Right renal cortex interstitium (tissue), 3 donors: ENCODE measurements at regions not wholly inside any gene's neighbourhood (a gene's known extent, or its start where the extent isn't known, plus 50 kb on each side); places are given as distances from the start of the nearest gene placed in this dataset.
"Not testable (repeated sequence)": the region's sequence is repeated elsewhere in the genome, so short reads cannot be mapped to it uniquely, and the experiment has no call there.

Experiments
- DNase-seq, 3 donors: peaks; one replicate each; pipeline ENCODE4 v3.0.0-alpha.2; 2013; ENCODE audit warnings: low read depth in 3 of 3, low spot score in 2 of 3

DNA sequence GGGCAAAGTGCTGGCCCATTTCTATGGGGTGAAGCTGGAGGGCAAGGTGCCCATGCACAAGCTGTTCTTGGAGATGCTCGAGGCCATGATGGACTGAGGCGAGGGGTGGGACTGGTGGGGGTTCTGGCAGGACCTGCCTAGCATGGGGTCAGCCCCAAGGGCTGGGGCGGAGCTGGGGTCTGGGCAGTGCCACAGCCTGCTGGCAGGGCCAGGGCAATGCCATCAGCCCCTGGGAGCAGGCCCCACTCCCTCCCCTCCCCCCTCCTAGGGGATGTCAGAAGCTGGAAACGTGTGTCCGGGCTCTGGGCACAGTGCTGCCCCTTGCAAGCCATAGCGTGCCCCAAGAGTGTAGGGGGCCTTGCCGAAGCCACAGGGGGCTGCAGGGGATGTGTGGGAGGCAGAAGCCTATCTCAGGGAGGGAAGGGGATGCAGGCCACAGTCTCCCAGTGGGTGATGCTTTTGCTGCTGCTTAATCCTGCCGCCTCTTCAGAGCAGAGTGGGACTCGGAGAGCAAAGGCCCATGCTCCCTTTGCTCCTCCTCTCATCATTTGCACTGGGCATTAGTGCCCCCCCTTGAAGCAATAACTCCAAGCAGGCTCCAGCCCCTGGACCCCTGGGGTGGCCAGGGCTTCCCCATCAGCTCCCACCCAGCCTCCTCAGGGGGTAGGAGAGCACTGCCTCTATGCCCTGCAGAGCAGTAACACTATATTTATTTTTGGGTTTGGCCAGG is 85.2 kb downstream of the MRPL57 start:
- not testable (repeated sequence) for DNase-seq

DNA sequence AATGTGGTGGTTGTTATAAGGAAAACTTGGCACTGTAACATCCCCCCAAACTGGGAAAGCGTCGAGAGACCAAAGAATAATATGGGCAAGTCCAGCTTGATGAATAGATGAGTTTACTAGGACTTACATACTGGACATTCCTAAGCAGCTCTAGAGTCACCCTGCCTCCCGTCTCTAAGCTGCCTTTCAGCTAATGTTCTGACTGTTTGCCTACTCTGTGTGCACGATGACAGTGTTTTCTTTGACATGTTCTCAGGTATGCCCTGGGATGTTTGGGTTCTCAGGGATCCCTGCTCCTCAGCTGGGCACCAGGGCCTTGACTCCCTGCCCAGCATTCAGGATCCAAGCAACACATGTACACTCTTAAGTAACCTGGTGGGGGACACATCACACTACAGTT is 87.5 kb downstream of the MRPL57 start:
- DNase-seq, result not testable (repeated sequence)

DNA sequence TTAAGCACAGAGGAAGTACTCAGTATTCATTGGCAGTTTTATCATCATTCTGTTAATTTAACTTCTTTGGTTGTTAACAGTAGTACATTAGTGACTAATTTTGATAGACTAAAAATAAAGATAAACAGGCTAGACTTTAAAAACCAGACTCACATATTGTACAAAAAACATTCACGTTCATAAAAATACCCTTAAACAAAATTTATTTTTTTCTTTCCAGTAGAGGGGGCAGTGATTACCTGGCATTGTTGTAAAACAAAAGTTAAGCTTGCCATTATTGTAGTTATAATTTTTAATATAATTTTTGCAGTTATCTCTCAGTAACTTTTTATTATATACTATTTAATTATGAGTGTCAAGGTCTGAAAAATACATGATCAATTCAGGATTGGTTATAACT is 92.0 kb downstream of the MRPL57 start:
- DNase-seq, result not testable (repeated sequence)

DNA sequence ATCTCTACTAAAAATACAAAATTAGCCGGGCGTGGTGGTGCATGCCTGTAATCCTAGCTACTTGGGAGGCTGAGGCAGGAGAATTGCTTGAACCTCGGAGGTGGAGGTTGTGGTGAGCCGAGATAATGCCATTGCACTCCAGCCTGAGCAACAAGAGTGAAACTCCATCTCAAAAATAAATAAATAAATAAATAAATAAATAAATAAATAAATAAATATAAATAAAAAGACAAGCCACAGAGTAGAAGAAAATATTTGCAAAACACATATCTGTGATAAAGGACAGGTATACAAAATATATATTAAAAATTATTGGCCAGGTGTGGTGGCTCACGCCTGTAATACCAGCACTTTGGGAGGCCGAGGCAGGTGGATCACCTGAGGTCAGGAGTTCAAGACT is 96.0 kb downstream of the MRPL57 start:
- DNase-seq, result not testable (repeated sequence)

DNA sequence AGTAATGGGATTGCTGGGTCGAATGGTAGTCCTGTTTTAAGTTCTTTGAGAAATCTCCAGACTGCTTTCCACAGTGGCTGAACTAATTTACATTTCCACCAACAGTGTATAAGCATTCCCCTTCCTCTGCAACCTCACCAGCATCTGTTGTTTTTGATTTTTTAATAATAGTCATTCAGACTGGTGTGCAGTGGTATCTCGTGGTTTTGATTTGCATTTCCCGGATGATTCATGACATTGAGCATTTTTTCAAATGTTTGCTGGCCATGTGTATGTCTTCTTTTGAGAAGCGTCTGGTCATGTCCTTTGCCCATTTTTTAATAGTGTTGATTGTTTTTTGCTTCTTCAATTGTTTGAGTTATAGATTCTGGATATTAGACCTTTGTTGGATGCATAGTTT is 98.0 kb downstream of the MRPL57 start:
- DNase-seq, result not testable (repeated sequence)

DNA sequence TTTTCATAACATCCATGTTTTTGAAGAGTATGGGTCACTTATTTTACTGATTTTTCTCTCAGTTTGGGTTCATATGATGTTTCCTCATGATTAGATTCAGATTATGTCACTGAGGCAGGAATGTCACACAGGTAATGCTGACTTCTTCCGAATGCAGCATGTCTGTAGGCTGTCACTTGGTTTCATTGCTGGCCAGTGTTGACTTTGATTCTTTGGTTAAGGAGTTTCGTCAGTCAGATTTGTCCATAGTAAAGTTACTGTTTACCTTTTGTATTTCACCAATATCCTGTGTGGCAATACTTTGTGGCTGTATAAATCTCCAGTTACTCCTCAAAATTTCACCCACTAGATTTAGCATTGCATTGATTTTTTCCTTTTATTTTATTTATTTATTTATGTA is 105.6 kb downstream of the MRPL57 start:
- DNase-seq, result no peak

DNA sequence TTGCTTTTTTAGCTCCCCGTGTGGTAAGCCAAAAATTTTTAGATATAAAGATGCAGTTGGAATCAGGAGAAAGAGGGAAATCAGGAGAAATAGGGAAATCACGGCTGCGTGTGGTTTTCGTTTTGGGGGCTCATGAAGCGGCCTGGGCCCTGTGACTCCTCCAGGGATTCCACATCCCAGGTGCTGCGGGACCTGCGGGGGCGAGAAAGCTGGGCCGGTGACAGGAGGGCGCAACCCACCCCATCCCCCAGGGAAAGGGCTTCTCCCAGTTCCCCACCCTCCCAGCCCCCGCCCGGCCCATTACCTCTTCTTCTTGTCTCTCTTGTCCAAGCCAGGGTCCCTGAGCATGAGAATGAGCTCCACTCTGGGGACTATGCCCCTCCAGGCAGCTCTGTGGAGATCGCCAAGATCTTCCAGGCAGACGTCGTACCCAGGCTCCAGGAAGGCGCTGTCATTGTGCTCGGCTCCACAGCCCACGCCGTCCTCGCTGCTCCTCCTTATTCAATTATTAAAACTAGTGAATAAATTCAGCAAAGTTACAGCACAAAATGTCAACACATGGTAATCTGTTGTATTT is 111.0 kb downstream of the MRPL57 start:
- DNase-seq, result no peak

DNA sequence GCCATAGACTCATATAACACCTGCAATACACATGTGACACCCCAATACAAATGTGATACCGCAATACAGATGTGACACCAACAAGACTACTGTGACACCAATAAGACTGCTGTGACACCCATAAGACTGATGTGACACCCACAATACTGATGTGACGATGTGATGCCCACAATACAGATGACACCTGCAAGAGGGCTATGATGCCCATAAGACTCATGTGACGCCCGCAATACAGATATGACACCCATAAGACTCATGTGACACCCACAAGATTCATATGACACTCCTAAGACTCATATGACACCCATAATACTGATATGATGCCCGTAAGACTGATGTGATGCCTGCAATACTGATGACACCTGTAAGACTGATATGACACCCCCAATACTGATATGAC is 113.0 kb downstream of the MRPL57 start:
- no peak for DNase-seq

DNA sequence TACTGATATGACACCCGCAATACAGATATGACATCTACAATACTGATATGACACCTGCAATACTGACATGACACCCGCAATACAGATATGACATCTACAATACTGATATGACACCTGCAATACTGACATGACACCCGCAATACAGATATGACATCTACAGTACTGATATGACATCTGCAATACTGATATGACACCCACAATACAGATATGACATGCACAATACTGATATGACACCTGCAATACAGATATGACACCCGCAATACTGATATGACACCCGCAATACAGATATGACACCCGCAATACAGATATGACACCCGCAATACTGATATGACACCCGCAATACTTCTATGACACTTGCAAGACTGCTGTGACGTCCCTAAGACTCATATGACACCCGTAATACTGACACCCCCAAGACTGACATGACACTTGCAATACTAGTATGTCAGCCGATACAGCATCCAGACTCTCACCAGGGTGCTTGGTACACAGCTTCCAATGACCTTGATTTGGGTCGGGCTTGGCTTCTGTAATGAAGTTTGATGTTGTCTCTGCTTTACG is 114.1 kb downstream of the MRPL57 start:
- DNase-seq, result not testable (repeated sequence)

DNA sequence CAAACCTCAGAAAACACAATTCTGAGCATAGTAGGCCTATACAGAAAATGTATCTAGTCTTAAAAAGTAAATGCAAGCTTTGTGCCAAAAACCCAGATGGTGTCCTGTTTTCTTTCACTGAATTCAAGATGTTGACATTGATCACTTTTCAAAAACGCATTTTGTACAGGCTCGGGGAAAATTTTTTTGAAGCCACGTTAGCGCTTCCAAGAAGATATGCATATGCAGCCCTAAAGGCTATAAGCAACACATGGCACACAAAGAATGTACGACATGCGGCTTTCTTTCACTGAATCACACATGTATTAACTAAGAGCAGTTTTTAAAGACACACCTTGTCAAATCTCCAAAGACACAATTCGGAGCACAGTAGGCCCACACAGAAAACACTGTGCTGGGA is 115.4 kb downstream of the MRPL57 start:
- no peak for DNase-seq

DNA sequence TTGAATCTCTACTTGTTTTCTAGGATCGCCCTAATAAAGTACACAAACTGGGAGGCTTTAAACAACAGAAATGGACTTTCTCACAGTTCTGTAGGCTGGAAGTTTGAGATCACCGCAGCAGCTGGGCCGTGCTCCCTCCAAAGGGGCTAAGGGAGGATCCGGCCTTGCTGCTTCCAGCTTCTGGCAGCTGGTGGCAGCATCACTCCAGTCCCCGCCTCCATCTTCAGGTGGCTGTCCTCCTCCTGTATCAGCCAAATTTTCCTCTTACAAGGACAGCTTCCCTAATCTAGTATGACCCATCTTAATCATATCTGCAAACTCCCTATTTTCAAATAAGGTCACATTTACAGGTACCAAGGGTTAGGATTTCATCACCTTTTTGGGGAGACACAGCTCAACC is 120.5 kb downstream of the MRPL57 start:
- DNase-seq, result not testable (repeated sequence)

DNA sequence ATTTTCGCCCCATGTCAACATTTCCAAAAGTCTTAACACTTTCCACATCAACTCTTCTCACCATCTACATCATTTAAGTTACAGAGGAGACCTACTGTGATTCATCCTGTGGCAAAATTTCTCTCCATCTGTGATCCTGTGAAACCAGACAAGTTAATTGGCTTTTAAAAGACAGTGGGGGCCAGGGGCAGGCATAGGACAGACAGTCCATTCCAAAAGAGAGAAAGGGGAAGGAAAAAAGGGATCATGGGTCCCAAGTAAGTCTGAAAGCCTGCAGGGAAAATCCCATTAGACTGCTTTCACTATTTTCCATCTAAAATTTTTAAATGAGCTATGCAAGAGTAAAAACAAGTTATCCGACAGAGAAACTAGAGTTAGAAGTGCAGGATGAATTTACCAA is 121.0 kb downstream of the MRPL57 start:
- no peak for DNase-seq

DNA sequence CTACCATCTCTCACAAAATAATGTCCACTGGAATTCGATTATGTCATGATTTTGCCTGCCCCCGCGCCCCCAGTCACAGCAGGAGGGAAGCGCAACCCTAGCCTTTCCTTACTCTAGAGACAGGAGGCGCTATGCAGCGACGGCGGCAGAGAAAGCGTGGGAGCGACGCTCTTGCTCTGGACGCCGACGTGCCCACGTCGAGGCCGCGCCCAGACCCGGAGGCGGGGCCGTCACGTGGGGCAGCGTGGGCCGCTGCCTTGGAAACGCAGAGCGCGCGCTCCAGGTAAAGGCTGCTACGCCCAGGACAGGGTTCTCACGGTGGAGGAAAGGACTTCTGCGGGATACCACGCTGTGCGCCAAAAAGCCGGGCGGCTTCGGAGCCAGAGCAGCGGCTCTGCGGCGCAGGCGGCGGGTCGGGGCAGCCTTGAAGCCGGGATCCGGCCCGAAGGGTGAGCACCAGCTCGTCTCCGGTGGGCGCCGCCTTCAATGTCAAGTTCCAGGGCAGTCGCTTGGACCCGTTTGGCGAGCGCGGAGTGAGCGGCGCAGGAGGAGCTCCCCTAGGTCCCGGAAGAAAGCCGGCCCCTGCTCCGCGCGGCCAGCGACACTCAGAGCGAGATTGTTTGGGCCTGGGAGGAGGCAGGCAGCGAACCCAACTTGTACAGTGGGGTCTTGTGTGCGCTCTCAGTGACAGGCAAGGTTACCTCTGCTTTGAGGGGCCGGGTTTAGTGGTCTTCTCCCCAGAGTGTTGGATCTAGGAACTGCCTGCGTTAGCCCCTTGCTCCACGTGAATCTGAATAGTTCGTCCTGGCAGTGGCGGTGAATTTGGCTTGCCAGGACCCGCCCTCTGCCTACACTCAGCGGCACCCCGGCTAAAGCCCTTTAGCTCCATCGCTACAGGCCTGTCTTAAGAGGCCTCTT is 121.7 kb downstream of the MRPL57 start:
- DNase-seq, result peak; percentile 73 to 83 (median 82)

DNA sequence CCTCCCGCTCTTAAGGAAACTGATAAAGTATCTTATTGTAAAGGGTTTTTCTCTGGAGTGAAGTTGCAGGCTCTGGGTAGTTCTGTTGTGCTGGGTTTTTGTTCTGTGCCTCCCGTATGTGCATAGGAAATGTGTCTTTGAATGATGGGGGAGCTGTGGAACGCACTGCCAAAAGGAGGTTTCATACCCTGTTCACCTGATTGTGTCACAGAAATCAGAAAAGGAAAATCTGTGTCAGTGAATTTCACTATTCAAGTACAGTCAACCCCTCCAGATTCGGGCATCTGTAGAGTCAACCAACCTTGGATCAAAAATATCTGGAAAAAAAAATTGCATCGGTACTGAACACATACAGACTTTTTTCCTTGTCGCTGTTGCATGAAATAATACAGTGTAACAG is 127.8 kb downstream of the MRPL57 start:
- no peak for DNase-seq

DNA sequence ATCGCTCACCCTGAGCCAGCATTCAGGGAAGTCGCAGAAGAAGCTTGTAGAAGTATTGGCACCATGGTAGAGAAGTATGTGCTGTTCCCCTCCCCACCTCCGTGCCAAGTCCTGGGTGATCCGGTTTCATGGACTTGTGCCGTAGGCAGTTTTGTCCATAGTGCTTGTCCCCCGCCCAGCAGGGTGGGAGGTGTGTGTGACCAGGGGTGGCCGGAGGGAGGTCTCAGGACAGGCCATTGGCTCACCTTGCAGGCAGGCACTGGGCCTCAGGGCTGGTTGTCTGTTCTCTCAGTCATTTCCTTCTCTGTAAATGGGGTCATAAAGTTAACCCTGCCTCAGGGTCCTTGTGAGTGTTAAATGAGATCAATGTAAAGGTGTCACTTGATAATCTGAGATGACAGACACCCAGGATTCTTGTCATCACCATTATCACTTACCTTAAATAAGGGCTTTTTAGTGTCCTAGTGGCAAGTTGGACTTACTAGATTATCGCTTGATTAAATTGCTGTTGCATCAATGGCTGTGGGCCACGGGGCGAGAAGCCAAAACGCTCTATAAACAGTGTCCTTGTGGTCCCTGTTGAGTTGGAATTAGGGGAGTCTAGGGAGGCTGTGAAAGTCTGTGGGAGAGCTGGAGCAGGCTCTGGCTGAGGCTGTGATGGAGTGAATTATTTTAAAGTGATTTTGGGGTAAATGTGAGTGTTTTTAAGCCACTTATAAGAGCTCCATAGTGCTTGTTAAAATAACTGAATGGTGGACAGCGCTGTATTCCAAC is 130.0 kb downstream of the MRPL57 start:
- not testable (repeated sequence) for DNase-seq

DNA sequence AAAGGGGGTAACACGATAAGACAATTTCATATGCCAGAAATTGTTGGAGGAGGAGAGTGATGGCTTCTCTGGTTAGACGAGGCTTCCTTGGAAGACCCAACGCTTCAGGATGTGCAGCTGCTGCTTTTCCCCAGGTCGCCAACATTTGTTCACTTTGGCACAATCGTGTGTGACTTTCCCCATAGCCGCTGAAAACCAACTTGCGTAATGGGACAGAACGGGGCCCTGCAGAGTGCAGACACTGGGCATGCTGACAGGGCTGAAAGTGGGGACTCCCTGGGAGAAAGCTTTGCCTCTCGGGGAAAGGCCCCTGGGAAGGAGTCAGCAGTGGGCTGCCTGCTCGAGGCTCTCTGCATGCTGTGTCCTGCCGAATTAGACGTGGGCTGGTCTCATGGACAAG is 130.7 kb downstream of the MRPL57 start:
- DNase-seq, result not testable (repeated sequence)

DNA sequence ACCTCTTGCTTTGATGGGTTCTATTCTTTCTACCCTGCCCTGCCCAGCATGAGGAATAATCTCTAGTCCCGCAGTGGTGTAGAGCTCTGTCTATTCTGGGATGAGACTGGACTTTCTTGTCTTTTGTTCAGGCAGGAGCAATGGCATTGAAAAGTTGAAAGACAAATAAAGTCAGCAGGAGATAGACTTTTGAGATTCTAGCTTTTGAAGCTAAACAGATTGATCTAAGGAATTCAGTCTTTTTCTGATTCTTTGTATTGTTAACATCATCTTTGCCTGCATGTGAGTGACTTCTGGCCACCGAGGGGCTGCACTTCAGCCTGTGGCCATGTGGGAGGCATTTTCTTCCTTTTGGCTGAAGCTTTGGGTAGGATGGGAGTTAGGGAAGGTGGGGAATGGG is 132.4 kb downstream of the MRPL57 start:
- DNase-seq, result no peak

DNA sequence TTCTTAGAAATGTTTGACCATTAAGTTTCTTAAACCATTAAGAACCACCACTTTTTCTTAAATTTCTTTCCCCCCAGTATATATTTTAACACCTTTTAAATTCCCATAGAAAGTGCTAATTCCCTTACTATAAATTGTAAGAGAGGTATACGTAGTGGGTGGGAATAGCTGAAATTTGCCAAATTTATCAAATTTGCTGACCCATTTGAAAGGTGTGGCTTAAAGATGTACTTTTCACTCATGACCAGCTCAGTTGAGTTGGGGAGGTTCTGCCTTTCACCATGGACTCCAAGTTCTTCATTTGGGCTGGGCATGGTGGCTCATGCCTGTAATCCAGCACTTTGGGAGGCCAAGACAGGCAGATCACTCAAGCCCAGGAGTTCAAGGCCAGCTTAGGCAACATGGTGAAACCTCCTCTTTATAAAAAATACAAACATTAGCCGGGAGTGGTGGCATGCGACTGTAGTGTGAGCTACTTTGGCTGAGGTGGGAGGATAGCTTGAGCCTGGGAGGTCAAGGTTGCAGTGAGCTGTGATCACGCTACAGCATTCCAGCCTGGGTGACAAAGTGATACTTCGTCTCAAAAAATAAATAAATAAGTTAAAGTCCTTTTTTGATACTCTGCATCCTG is 133.2 kb downstream of the MRPL57 start:
- DNase-seq, result no peak

DNA sequence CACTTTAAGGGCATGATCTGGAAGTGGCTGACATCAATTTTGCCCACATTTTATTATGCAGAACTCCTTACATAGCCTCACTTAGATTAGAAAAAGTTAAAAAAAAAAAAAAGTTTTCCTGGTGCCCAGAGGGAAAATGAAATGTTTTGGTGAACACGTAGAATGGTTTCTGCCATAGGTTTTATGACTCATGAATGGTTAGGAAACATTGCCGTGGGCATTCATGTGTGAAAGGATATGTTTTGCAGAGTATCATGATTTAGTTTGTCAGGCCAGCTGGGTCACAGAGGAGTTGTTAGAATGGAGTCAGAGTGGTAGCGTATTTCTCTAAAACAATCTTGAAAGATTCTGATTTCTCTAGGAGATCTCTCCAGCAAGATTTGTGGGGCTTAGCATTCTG is 133.8 kb downstream of the MRPL57 start:
- no peak for DNase-seq

DNA sequence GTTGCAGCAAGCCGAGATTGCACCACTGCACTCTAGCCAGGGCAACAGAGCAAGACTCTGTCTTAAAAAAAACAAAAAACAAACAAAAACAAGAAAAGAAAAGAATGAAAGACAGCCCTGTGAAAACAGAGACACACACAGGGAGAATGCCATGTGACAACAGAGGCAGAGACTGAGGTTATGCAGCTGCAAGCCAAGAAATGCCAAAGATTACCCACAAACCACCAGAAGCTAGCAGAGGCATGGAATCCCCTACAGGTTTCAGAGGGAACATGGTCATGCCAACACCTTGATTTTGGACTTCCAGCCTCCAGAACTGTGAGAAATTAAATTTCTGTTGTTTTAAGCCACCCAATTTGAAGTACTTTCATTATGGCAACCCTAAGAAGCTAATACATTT is 138.5 kb downstream of the MRPL57 start:
- not testable (repeated sequence) for DNase-seq
